H1 (cell line): ENCODE measurements at regions not wholly inside any gene's neighbourhood (a gene's known extent, or its start where the extent isn't known, plus 50 kb on each side); places are given as distances from the start of the nearest gene placed in this dataset.

Experiments
- TAF7 ChIP-seq: optimal IDR thresholded peaks from 2 replicates; pipeline ENCODE3; 2011; ENCODE audit warnings: low read depth, mild to moderate bottlenecking, inconsistent platforms, low read length, moderate library complexity, borderline replicate concordance
- TCF12 ChIP-seq: IDR thresholded peaks from 2 replicates; pipeline ENCODE4 v1.6.1; 2011; ENCODE audit warnings: low read depth, mild to moderate bottlenecking, low read length
- TF ChIP-seq, protein P1 (sequence below): IDR thresholded peaks from 2 replicates; pipeline ENCODE4 v1.6.1; 2012; ENCODE audit warnings: inconsistent platforms

DNA sequence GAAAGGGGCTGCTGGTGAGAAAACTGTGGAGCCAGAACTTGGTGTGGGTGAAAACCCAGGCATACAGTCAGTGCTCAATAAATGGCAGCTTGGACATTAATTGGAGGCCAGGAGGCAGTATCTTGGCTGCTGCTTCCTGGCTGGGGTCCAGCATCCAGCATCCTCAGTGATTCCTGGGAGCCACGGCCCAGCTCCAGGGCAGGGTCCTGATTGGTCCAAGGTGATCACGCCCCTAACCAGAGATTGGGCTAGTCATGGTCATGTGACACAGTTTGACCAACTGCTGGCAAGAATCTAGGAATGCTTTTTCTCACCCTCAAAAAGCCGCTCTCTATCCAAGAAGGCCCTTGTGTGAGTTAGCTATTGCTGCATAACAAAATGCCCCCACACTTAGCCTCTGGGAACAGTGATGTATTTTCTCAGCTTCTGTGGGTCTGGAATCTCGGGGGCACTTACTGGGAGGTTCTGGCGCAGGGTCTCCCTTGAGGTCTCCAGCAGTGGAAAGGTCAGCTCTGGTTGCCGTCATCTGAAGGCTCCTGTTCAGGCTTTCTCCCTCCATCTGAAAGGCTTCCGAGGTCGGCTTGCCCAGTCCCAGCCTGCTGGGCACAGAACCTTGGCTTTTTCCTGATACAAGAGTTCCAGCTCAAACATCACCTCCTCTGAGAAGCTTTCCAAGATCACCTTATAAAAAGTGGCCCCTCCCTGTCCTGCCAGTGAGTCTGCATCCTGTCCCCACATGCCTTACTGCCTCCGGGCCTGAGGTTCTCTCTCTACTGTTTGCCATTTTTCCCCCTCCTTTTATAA lies 119.2 kb upstream of the NCOR2 start (continued):
- TF ChIP-seq, protein P1, sequence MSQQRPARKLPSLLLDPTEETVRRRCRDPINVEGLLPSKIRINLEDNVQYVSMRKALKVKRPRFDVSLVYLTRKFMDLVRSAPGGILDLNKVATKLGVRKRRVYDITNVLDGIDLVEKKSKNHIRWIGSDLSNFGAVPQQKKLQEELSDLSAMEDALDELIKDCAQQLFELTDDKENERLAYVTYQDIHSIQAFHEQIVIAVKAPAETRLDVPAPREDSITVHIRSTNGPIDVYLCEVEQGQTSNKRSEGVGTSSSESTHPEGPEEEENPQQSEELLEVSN, result no peak
- no peak for TF ChIP-seq TAF7
- TF ChIP-seq TCF12, result no peak
- TF ChIP-seq, all 59 proteins: peak for 0
